Fibroblast of the aortic adventitia (primary cell): ENCODE measurements at regions not wholly inside any gene's neighbourhood (a gene's known extent, or its start where the extent isn't known, plus 50 kb on each side); places are given as distances from the start of the nearest gene placed in this dataset.

Experiments
- DNase-seq: peaks from one replicate; pipeline ENCODE4 v3.0.0-alpha.2; 2010; ENCODE audit warnings: low read depth
- H3K4me3 ChIP-seq: 2 replicates; pipeline ENCODE4 v1.5.1; 2011; ENCODE audit warnings: low read depth, mild to moderate bottlenecking, control low read depth, low read length, moderate library complexity
- TF ChIP-seq, protein P1 (sequence below): IDR thresholded peaks from 2 replicates; pipeline ENCODE4 v1.5.1; 2011; ENCODE audit warnings: mild to moderate bottlenecking, low read length, control low read depth, inconsistent platforms; ENCODE audit not compliant: insufficient read depth

DNA sequence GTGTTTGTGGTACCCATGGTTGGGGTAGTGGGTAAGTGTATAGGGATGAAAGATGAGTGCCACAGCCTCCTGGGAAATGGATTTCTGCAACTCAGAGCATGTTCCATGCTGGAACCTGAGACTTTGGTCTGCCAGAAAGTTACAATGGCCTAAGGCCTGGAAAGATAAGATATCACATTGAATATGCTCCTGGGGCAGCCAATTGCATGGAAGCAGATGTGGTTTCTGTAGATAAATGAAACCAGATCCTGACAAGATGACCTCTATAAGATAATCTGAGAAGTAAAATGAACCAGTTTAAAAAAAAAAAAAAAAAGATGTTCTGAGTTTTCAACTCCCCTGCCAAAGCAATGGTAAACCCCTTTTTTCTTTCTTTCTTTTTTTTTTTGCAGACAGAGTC lies 91.4 kb upstream of the NCK2 start:
- H3K4me3 ChIP-seq, result no peak overlapping the region
- TF ChIP-seq, protein P1, sequence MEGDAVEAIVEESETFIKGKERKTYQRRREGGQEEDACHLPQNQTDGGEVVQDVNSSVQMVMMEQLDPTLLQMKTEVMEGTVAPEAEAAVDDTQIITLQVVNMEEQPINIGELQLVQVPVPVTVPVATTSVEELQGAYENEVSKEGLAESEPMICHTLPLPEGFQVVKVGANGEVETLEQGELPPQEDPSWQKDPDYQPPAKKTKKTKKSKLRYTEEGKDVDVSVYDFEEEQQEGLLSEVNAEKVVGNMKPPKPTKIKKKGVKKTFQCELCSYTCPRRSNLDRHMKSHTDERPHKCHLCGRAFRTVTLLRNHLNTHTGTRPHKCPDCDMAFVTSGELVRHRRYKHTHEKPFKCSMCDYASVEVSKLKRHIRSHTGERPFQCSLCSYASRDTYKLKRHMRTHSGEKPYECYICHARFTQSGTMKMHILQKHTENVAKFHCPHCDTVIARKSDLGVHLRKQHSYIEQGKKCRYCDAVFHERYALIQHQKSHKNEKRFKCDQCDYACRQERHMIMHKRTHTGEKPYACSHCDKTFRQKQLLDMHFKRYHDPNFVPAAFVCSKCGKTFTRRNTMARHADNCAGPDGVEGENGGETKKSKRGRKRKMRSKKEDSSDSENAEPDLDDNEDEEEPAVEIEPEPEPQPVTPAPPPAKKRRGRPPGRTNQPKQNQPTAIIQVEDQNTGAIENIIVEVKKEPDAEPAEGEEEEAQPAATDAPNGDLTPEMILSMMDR, result no peak
- DNase-seq, result no peak

DNA sequence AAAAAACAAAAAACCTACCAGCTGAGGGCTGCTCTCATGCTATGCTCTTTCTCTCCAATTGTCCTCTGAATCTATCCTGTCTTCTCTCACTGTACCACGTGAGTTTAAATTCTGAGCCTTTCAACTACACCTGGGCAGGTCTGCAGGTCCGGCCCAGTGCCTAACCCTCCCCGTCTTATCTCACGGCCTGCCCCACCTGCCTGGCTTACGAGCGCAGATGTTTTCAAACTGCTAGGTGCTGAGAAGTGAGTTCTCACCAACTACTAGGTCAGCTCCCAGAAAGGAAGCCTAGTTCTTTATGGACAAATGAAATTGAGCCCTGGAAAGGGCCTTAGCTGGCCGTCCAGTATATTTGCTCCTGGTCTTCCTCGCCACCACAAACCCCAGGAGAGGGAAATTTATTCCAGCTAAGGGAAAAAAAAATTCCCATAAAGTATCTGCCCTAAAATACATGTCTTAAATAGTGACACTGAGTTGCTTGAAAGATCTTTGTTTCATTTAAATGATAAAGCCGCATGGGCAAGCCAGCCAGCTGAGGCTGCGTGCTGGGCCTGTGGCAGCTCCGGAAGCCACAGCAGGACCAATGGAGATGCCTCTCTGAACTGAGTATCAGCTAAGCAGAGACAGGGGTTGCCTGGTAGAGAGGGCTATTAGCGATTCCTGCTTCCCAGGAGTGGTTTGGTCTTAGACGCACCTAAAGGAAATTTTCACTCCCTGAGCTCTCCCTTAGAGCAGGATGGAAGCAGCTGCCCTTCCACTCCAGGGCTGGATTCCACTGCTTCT lies 92.5 kb upstream of the NCK2 start:
- TF ChIP-seq, protein P1, result no peak
- H3K4me3 ChIP-seq, result no peak overlapping the region
- DNase-seq, result no peak

- DNase-seq, result no peak
- no peak overlapping the region for H3K4me3 ChIP-seq
- TF ChIP-seq, protein P1, result no peak
Observed at GRCh38 chr2:105649534-105649933, 95.2 kb upstream of the NCK2 start.

DNA sequence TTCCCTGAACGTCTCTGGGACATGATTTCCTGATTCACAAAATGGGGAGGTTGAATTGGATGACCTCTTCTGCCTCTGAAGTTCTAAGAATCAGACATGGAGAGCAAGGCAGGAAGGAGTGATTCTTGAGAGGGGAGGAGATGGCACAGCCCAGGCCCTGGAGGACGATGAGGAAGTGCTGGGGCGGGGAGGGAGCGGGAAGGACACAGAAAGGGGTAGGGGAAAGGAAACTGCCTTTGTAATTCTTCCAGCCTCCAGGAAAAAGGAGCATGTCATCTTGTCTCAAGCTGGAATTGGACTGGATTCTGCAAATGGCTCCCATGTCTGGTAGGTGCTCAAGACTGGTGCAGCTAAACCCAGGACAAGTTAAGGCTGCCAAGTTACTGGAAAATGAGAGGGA lies 97.0 kb upstream of the NCK2 start:
- TF ChIP-seq, protein P1, result no peak
- no peak for DNase-seq
- H3K4me3 ChIP-seq, result no peak overlapping the region

GRCh38 chr2:105646774-105647076 lies 98.0 kb upstream of the NCK2 start:
- TF ChIP-seq, protein P1, result no peak
- no peak overlapping the region for H3K4me3 ChIP-seq
- DNase-seq, result no peak

DNA sequence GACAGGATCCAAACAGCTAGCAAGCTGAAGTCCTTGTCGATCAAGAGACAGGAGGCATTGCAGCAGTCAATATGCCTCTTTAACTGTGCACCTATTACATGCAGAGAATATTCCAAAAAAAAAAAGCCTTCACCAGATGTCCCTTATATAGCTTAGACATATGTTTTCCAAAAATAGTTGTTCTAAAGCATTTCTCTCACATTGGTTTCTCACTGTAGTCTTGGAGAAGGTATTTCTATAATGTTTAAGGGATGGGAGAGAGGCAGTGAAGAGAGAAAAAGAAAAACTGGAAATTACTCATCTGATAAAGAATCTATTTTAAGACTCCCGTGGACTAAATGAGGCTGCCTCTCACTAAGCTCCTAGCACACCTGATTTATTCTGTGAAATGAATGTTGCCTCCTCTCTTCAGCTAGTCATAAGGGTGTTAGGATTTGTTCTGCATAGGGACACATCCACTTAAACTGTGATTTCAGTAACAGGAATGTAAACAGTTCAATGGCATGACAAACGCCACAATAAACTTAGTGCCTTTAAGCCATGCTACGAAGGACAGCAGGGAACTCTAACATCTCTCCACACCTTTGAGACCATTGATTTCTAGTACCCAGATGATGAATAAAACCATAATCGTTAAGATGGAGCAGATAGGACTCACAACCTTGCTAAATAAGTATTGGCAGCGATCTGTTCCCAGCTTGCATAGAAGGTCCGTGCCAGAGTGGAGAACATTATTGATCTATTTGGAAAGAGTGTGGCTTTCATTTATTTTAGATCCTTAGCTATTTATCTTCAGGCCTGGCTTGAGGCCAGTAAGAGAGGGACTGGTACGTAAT lies 98.6 kb upstream of the NCK2 start:
- DNase-seq, result no peak

More for the DNA sequence above, 98.6 kb upstream of the NCK2 start:
- H3K4me3 ChIP-seq, result no peak overlapping the region
- TF ChIP-seq, protein P1, result no peak
